MM.1S (cell line): ENCODE measurements at regions not wholly inside any gene's neighbourhood (a gene's known extent, or its start where the extent isn't known, plus 50 kb on each side); places are given as distances from the start of the nearest gene placed in this dataset.

ENCODE experiments used
- EZH2 ChIP-seq: fragments of 300-600 bp; sonication (generic); optimal IDR thresholded peaks from 2 replicates; pipeline ENCODE3; 2017; ENCODE audit warnings: low read depth, mild to moderate bottlenecking, antibody characterized with exemption, low read length, mixed read lengths
- TF ChIP-seq, protein P1 (sequence below): fragments of 300-600 bp; sonication (generic); IDR thresholded peaks from 2 replicates; pipeline ENCODE4 v1.5.1; 2016; ENCODE audit warnings: antibody characterized with exemption, low read length, mixed read lengths

DNA sequence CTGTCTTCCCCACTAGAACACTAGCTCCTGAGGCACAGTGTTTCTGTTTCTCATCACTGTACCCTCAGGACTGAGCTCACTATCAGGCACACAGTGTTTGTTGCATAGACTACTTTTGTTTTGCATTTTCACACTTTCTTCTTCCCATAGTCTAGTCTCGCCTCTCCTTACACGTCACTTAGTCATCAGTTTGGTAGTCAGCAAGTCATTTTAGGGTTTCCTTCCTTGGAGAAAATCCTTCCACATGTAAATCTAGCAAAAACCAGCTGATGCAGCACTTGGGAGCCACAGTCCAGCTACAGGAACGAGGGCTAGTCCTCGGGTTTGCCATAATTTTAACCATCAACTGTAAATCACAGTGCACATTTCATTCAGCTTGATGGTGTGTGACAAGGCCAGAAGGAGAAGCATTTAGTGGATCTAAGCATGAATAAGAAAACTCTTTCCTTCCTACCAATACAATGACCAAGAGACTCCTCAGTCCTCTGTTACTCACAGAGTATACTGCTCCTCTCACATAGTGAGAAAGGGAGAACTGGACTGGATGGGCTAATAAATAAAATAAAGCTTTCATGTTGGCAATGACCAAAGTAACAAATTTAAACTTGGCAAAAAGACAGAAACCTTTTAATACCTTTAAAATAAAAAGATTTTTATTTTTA is 221.0 kb downstream of the KLF12 start:
- TF ChIP-seq, protein P1, sequence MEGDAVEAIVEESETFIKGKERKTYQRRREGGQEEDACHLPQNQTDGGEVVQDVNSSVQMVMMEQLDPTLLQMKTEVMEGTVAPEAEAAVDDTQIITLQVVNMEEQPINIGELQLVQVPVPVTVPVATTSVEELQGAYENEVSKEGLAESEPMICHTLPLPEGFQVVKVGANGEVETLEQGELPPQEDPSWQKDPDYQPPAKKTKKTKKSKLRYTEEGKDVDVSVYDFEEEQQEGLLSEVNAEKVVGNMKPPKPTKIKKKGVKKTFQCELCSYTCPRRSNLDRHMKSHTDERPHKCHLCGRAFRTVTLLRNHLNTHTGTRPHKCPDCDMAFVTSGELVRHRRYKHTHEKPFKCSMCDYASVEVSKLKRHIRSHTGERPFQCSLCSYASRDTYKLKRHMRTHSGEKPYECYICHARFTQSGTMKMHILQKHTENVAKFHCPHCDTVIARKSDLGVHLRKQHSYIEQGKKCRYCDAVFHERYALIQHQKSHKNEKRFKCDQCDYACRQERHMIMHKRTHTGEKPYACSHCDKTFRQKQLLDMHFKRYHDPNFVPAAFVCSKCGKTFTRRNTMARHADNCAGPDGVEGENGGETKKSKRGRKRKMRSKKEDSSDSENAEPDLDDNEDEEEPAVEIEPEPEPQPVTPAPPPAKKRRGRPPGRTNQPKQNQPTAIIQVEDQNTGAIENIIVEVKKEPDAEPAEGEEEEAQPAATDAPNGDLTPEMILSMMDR = no peak
- no peak for TF ChIP-seq EZH2
